ENCODE measurements at regions not wholly inside any gene's neighbourhood (a gene's known extent, or its start where the extent isn't known, plus 50 kb on each side); places are given as distances from the start of the nearest gene placed in this dataset.

- Histone ChIP-seq H4K20me1 (ENCODE audit: insufficient read depth, low read length) (no peaks in the 10 kb centered on the region), H3K4me2 (replicated peaks; ENCODE audit: extremely low read depth, low read length, poor library complexity, severe bottlenecking) (no peak overlapping the region)
These were observed 511.2 kb downstream of the PLPP3 start for GRCh38 chr1:56068210-56068609.

GRCh38 chr1:56065729-56066128 is 513.6 kb downstream of the PLPP3 start:
- Mint-ChIP-seq H3K4me1 (peaks cover 3% of the 10 kb centered on the region), H3K4me3 (no peak overlapping the region), H3K36me3 (no peaks in the 10 kb centered on the region), H3K27me3 (ENCODE audit: low read depth in 3 of 3) (peaks cover 0 to 5% (median 1%) of the 10 kb centered on the region in 3 donors), H3K9me3 (peaks cover 0 to 2% (median 0%) of the 10 kb centered on the region in 7 donors), H3K27ac (no peak overlapping the region)
- TF ChIP-seq CTCF (IDR thresholded peaks at IDR 0.05), result no peak
- H3K36me3 ChIP-seq (replicated peaks in 1 of 2; ENCODE audit: control insufficient read depth in 1 of 2, insufficient read depth in 2 of 2, low read length in 2 of 2), result no peaks in the 10 kb centered on the region
- H3K9me3 ChIP-seq (replicated peaks in 1 of 2; ENCODE audit: control insufficient read depth in 1 of 2, insufficient read depth in 1 of 2, low read length in 2 of 2), result no peaks in the 10 kb centered on the region
- no peak overlapping the region for H3K4me3 ChIP-seq (replicated peaks in 1 of 3; ENCODE audit: low read depth in 2 of 3, low read length in 3 of 3)
- no peak overlapping the region for H2AFZ ChIP-seq (ENCODE audit: insufficient read depth, low read depth, low read length, poor library complexity, severe bottlenecking)
- no peaks in the 10 kb centered on the region for H4K20me1 ChIP-seq (ENCODE audit: insufficient read depth, low read length)
- H3K79me2 ChIP-seq (ENCODE audit: insufficient read depth, low read length), result no peaks in the 10 kb centered on the region
- WGBS (ENCODE audit: insufficient coverage), result 86% methylated on average over 2 of the region's 3 CpGs
- H3K27ac ChIP-seq (ENCODE audit: low read depth in 1 of 2, low read length in 2 of 2), result no peak overlapping the region
- intact Hi-C loops (cut with micrococcal nuclease), result no loop called here
- H3K4me1 ChIP-seq (ENCODE audit: control insufficient read depth in 1 of 2, insufficient read depth in 2 of 2, low read length in 2 of 2), result no peaks in the 10 kb centered on the region
- no peak overlapping the region for H3K9ac ChIP-seq (ENCODE audit: insufficient read depth, low read length, poor library complexity, severe bottlenecking)
- no peak overlapping the region for H3K4me2 ChIP-seq (replicated peaks; ENCODE audit: extremely low read depth, low read length, poor library complexity, severe bottlenecking)
- peaks cover 0 to 2% of the 10 kb centered on the region in 2 donors for H3K27me3 ChIP-seq (ENCODE audit: control insufficient read depth in 2 of 2, insufficient read depth in 2 of 2, low read length in 2 of 2)
- no peak for DNase-seq

More at GRCh38 chr1:56068210-56068609, 511.2 kb downstream of the PLPP3 start:
- no peak overlapping the region for H3K4me3 ChIP-seq (replicated peaks in 1 of 3; ENCODE audit: low read depth in 2 of 3, low read length in 3 of 3)
- H3K4me1 Mint-ChIP-seq, result no peaks in the 10 kb centered on the region
- peaks cover 0 to 2% (median 0%) of the 10 kb centered on the region in 7 donors for H3K9me3 Mint-ChIP-seq
- TF ChIP-seq CTCF (IDR thresholded peaks at IDR 0.05), result no peak
- no peak for DNase-seq
- H3K79me2 ChIP-seq (ENCODE audit: insufficient read depth, low read length), result no peaks in the 10 kb centered on the region
- H3K27me3 ChIP-seq (ENCODE audit: control insufficient read depth in 2 of 2, insufficient read depth in 2 of 2, low read length in 2 of 2), result peaks cover 0 to 2% of the 10 kb centered on the region in 2 donors
- no peaks in the 10 kb centered on the region for H3K36me3 Mint-ChIP-seq
- H3K9ac ChIP-seq (ENCODE audit: insufficient read depth, low read length, poor library complexity, severe bottlenecking), result no peak overlapping the region
- H3K27me3 Mint-ChIP-seq (ENCODE audit: low read depth in 3 of 3), result peaks cover 0 to 3% (median 1%) of the 10 kb centered on the region in 3 donors
- intact Hi-C loops (cut with micrococcal nuclease), result no loop called here
- no peaks in the 10 kb centered on the region for H3K4me1 ChIP-seq (ENCODE audit: control insufficient read depth in 1 of 2, insufficient read depth in 2 of 2, low read length in 2 of 2)
- H3K27ac ChIP-seq (ENCODE audit: low read depth in 1 of 2, low read length in 2 of 2), result no peak overlapping the region
- 93% methylated on average over 4 of the region's 6 CpGs for WGBS (ENCODE audit: insufficient coverage)
- H3K4me3 Mint-ChIP-seq, result no peak overlapping the region
- no peak overlapping the region for H2AFZ ChIP-seq (ENCODE audit: insufficient read depth, low read depth, low read length, poor library complexity, severe bottlenecking)
- no peaks in the 10 kb centered on the region for H3K36me3 ChIP-seq (replicated peaks in 1 of 2; ENCODE audit: control insufficient read depth in 1 of 2, insufficient read depth in 2 of 2, low read length in 2 of 2)
- no peak overlapping the region for H3K27ac Mint-ChIP-seq
- no peaks in the 10 kb centered on the region for H3K9me3 ChIP-seq (replicated peaks in 1 of 2; ENCODE audit: control insufficient read depth in 1 of 2, insufficient read depth in 1 of 2, low read length in 2 of 2)

Data from CD14-positive monocyte (primary cell).